ENCODE measurements at regions not wholly inside any gene's neighbourhood (a gene's known extent, or its start where the extent isn't known, plus 50 kb on each side); places are given as distances from the start of the nearest gene placed in this dataset.

DNA sequence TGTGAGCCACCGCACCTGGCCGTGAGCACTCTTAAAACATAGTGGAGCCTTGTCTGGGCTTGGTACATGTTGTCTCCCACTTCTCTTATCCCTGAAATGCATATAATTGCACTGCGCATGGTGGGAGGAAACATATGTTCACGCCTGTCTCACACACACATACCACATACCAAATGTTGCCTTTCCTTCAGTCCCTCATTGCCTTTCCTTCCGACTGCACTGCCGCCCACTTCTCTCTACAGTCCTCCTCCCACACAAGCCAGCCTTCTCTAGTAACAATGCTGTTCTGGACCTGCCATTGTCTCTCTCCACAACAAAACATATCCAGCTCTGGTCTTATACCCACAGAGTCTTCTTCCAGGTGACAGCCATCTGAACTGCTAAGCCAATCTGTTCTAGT is 88.3 kb upstream of the PTHLH start:
- ChIA-PET POLR2A (no interaction called here), CTCF (no interaction called here)
- WGBS (ENCODE audit: insufficient coverage) = 98% methylated on average over 6 of the region's 6 CpGs
- Histone ChIP-seq H3K9me3 (ENCODE audit: control extremely low read depth in 1 of 5, control insufficient read depth in 4 of 5, insufficient read depth in 2 of 5, low read depth in 1 of 5, low read length in 4 of 5) (peaks cover 0 to 2% (median 0%) of the 10 kb centered on the region in 5 experiments), H3K27ac (ENCODE audit: insufficient read depth in 1 of 2, low read depth in 1 of 2, low read length in 2 of 2, poor library complexity in 1 of 2, severe bottlenecking in 2 of 2) (no peak overlapping the region), H3K27me3 (replicated peaks in 2 of 5; ENCODE audit: control insufficient read depth in 4 of 5, insufficient read depth in 5 of 5, low read length in 4 of 5) (no peaks in the 10 kb centered on the region), H3K4me1 (ENCODE audit: control extremely low read depth in 1 of 4, control insufficient read depth in 4 of 4, insufficient read depth in 4 of 4, low read length in 3 of 4) (no peaks in the 10 kb centered on the region), H3K36me3 (ENCODE audit: control insufficient read depth in 4 of 4, insufficient read depth in 4 of 4, low read length in 3 of 4) (no peaks in the 10 kb centered on the region), H3K4me3 (ENCODE audit: control insufficient read depth in 1 of 7, extremely low read depth in 1 of 7, insufficient read depth in 4 of 7, low read depth in 2 of 7, low read length in 6 of 7) (no peak overlapping the region)
- DNase-seq = no peak

DNA sequence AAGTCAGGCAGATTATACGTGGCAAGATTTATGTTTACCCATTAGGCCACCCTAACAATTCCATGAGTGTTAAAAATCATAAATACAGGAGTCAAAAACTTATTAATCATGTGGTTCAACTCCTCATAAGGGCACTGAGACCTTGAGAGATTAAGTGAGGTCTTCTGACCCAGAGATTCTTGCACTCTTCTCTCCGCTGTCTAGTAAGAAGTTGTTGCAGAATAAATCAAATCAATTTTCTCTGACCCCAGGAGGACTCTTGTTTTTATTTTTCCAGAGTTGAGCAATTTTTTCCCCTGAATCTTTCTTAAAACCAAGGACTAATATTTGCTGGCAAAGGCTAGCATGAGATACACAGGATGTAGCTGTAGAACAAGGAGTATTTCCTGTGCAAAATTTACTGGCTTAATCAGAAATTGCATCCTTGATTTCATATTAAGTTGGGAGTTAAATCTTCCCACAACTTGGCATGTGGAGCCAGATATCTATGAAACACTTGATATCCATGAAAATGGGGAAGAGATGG is 90.9 kb upstream of the PTHLH start:
- no peak for DNase-seq
- no peak overlapping the region for H3K4me3 ChIP-seq (ENCODE audit: control insufficient read depth in 1 of 7, extremely low read depth in 1 of 7, insufficient read depth in 4 of 7, low read depth in 2 of 7, low read length in 6 of 7)
- ChIA-PET CTCF (no interaction called here), POLR2A (no interaction called here)
- no peaks in the 10 kb centered on the region for H3K36me3 ChIP-seq (ENCODE audit: control insufficient read depth in 4 of 4, insufficient read depth in 4 of 4, low read length in 3 of 4)
- H3K27ac ChIP-seq (ENCODE audit: insufficient read depth in 1 of 2, low read depth in 1 of 2, low read length in 2 of 2, poor library complexity in 1 of 2, severe bottlenecking in 2 of 2) = no peak overlapping the region
- no peaks in the 10 kb centered on the region for H3K9me3 ChIP-seq (ENCODE audit: control extremely low read depth in 1 of 5, control insufficient read depth in 4 of 5, insufficient read depth in 2 of 5, low read depth in 1 of 5, low read length in 4 of 5)
- H3K27me3 ChIP-seq (replicated peaks in 2 of 5; ENCODE audit: control insufficient read depth in 4 of 5, insufficient read depth in 5 of 5, low read length in 4 of 5) = no peaks in the 10 kb centered on the region
- no peaks in the 10 kb centered on the region for H3K4me1 ChIP-seq (ENCODE audit: control extremely low read depth in 1 of 4, control insufficient read depth in 4 of 4, insufficient read depth in 4 of 4, low read length in 3 of 4)
- WGBS (ENCODE audit: insufficient coverage) = 100% methylated on average over 1 of the region's 2 CpGs

DNA sequence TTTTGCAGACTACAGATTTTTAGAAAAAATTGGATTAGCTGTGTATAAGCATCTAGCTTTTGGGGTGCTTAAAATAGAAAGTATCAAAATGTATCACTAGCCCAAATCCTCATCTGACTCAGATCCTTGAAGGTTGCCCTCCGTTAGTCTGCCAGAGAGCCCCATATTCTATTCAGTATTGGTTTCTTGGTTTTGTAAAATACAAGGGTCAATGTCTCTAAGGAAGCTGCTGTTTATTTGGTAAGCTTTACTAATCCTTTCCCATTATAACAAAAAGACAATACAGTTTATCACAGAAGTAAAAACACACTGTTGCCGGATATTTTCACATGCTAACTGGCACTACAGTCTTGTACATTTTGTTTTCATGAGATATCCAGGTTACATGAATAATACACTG is 92.8 kb upstream of the PTHLH start:
- no CpG with 5 or more reads among the region's 2 CpGs for WGBS (ENCODE audit: insufficient coverage)

DNA sequence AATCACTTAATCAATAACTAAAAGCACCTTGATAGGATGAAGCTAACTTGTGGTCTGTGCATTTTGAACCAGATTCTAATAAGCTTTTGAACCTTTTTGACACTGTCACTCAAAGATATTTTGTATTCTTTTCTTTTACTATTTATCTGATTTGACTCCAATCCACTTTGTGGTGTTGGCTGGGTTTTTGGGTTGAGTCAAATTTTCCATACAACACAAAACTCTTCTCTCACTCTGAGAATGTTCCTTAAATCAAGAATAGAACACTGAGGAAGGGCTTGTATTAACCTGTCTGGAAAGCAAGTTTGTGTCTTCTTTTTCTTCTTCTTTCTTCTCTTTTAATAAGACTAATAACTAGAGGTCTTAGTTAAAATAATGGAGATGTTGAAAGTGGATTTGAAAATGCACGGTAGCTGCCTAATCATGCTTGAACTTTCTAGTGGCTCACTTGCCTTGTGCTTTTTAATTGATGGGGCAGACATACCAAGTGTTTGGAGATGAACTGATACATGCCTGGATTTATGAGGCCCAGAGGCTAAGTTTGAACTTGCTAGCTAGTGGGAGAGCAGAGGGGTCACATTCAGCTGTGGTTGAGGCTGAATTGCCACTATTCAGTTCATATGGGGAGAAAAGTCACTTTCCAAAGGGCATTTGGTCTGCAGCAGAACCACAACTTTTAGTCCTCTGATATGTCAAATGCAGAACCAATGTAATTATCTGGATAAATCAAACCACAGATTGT is 93.5 kb upstream of the PTHLH start:
- no peaks in the 10 kb centered on the region for H3K4me1 ChIP-seq (ENCODE audit: control extremely low read depth in 1 of 4, control insufficient read depth in 4 of 4, insufficient read depth in 4 of 4, low read length in 3 of 4)
- H3K27me3 ChIP-seq (replicated peaks in 2 of 5; ENCODE audit: control insufficient read depth in 4 of 5, insufficient read depth in 5 of 5, low read length in 4 of 5) = no peaks in the 10 kb centered on the region
- WGBS (ENCODE audit: insufficient coverage) = 100% methylated on average over 1 of the region's 1 CpG
- H3K9me3 ChIP-seq (ENCODE audit: control extremely low read depth in 1 of 5, control insufficient read depth in 4 of 5, insufficient read depth in 2 of 5, low read depth in 1 of 5, low read length in 4 of 5) = no peaks in the 10 kb centered on the region
- no peak for DNase-seq
- ChIA-PET POLR2A (no interaction called here), CTCF (no interaction called here)
- H3K4me3 ChIP-seq (ENCODE audit: control insufficient read depth in 1 of 7, extremely low read depth in 1 of 7, insufficient read depth in 4 of 7, low read depth in 2 of 7, low read length in 6 of 7) = no peak overlapping the region
- no peak overlapping the region for H3K27ac ChIP-seq (ENCODE audit: insufficient read depth in 1 of 2, low read depth in 1 of 2, low read length in 2 of 2, poor library complexity in 1 of 2, severe bottlenecking in 2 of 2)
- no peaks in the 10 kb centered on the region for H3K36me3 ChIP-seq (ENCODE audit: control insufficient read depth in 4 of 4, insufficient read depth in 4 of 4, low read length in 3 of 4)

More for the DNA sequence above, 92.8 kb upstream of the PTHLH start:
- no peak for DNase-seq
- Histone ChIP-seq H3K27ac (ENCODE audit: insufficient read depth in 1 of 2, low read depth in 1 of 2, low read length in 2 of 2, poor library complexity in 1 of 2, severe bottlenecking in 2 of 2) (no peak overlapping the region), H3K9me3 (ENCODE audit: control extremely low read depth in 1 of 5, control insufficient read depth in 4 of 5, insufficient read depth in 2 of 5, low read depth in 1 of 5, low read length in 4 of 5) (no peaks in the 10 kb centered on the region), H3K27me3 (replicated peaks in 2 of 5; ENCODE audit: control insufficient read depth in 4 of 5, insufficient read depth in 5 of 5, low read length in 4 of 5) (no peaks in the 10 kb centered on the region), H3K4me1 (ENCODE audit: control extremely low read depth in 1 of 4, control insufficient read depth in 4 of 4, insufficient read depth in 4 of 4, low read length in 3 of 4) (no peaks in the 10 kb centered on the region), H3K4me3 (ENCODE audit: control insufficient read depth in 1 of 7, extremely low read depth in 1 of 7, insufficient read depth in 4 of 7, low read depth in 2 of 7, low read length in 6 of 7) (no peak overlapping the region), H3K36me3 (ENCODE audit: control insufficient read depth in 4 of 4, insufficient read depth in 4 of 4, low read length in 3 of 4) (no peaks in the 10 kb centered on the region)
- CTCF ChIA-PET = no interaction called here
- POLR2A ChIA-PET = no interaction called here

DNA sequence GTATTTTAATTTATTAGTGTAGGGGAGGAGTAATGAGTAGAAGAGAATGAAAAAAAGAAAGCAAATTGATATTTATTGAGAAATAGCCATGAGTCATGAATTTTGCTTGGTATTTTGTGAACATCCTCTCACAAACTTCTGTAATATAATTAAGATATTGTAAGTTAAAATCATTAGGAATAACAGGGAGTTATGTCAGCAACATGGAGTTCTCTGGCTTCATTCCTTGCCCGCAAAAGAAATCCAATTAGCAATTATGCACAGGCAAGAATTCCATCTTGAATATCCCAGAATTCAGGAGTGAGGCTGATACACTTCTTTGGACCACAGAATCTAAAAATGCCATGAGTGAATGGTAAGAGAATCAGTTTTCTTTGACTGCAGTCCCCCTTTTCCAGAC is 94.3 kb upstream of the PTHLH start:
- Histone ChIP-seq H3K9me3 (ENCODE audit: control extremely low read depth in 1 of 5, control insufficient read depth in 4 of 5, insufficient read depth in 2 of 5, low read depth in 1 of 5, low read length in 4 of 5) (no peaks in the 10 kb centered on the region), H3K4me1 (ENCODE audit: control extremely low read depth in 1 of 4, control insufficient read depth in 4 of 4, insufficient read depth in 4 of 4, low read length in 3 of 4) (no peaks in the 10 kb centered on the region), H3K27ac (ENCODE audit: insufficient read depth in 1 of 2, low read depth in 1 of 2, low read length in 2 of 2, poor library complexity in 1 of 2, severe bottlenecking in 2 of 2) (no peak overlapping the region), H3K4me3 (ENCODE audit: control insufficient read depth in 1 of 7, extremely low read depth in 1 of 7, insufficient read depth in 4 of 7, low read depth in 2 of 7, low read length in 6 of 7) (no peak overlapping the region), H3K36me3 (ENCODE audit: control insufficient read depth in 4 of 4, insufficient read depth in 4 of 4, low read length in 3 of 4) (no peaks in the 10 kb centered on the region), H3K27me3 (replicated peaks in 2 of 5; ENCODE audit: control insufficient read depth in 4 of 5, insufficient read depth in 5 of 5, low read length in 4 of 5) (no peaks in the 10 kb centered on the region)
- WGBS (ENCODE audit: insufficient coverage) = 100% methylated on average over 1 of the region's 1 CpG
- ChIA-PET CTCF (no interaction called here), POLR2A (no interaction called here)
- DNase-seq = no peak

DNA sequence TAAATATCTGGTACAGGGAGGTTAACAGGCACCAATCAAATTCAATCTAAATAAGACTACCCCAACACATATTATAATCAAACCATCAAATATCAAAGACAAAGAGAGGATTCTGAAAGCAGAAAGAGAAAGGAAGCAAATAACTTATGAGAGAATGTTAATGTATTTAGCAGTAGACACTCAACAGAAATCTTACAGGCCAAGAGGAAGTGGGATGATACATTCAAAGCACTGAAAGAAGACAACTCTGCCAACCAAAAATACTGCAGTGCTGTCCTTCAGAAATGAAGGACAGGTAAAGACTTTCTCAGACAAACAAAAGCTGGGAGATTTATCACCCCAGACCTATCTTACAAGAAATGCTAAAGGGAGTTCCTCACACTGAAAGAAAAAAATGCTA is 95.9 kb upstream of the PTHLH start:
- ChIA-PET POLR2A (no interaction called here), CTCF (no interaction called here)
- H3K27me3 ChIP-seq (replicated peaks in 2 of 5; ENCODE audit: control insufficient read depth in 4 of 5, insufficient read depth in 5 of 5, low read length in 4 of 5) = no peaks in the 10 kb centered on the region
- H3K9me3 ChIP-seq (ENCODE audit: control extremely low read depth in 1 of 5, control insufficient read depth in 4 of 5, insufficient read depth in 2 of 5, low read depth in 1 of 5, low read length in 4 of 5) = no peaks in the 10 kb centered on the region
- no peak overlapping the region for H3K4me3 ChIP-seq (ENCODE audit: control insufficient read depth in 1 of 7, extremely low read depth in 1 of 7, insufficient read depth in 4 of 7, low read depth in 2 of 7, low read length in 6 of 7)
- H3K4me1 ChIP-seq (ENCODE audit: control extremely low read depth in 1 of 4, control insufficient read depth in 4 of 4, insufficient read depth in 4 of 4, low read length in 3 of 4) = no peaks in the 10 kb centered on the region
- H3K36me3 ChIP-seq (ENCODE audit: control insufficient read depth in 4 of 4, insufficient read depth in 4 of 4, low read length in 3 of 4) = no peaks in the 10 kb centered on the region
- DNase-seq = no peak
- H3K27ac ChIP-seq (ENCODE audit: insufficient read depth in 1 of 2, low read depth in 1 of 2, low read length in 2 of 2, poor library complexity in 1 of 2, severe bottlenecking in 2 of 2) = no peak overlapping the region

DNA sequence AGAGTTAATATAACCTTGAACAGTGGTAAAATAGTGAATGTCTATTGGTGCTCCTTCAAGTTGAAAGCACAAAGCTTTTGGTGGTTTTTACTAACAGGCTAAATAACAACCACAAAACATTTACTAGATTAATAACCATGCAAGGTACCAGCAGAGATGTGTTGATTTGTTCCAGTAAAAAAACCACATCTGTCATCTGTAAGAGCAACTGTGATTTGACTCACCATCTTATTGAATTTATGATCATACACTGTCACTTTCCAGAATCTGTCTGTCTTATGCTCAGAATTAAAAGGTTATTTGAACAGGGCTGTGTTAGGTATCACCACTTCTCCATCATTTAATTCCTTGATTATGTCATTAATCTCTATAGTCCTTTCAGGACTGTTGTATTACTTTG is 107.0 kb upstream of the PTHLH start:
- no peaks in the 10 kb centered on the region for H3K4me1 ChIP-seq (ENCODE audit: control extremely low read depth in 1 of 4, control insufficient read depth in 4 of 4, insufficient read depth in 4 of 4, low read length in 3 of 4)
- POLR2A ChIA-PET = no interaction called here
- no peaks in the 10 kb centered on the region for H3K36me3 ChIP-seq (ENCODE audit: control insufficient read depth in 4 of 4, insufficient read depth in 4 of 4, low read length in 3 of 4)
- no peak overlapping the region for H3K27ac ChIP-seq (ENCODE audit: insufficient read depth in 1 of 2, low read depth in 1 of 2, low read length in 2 of 2, poor library complexity in 1 of 2, severe bottlenecking in 2 of 2)
- H3K9me3 ChIP-seq (ENCODE audit: control extremely low read depth in 1 of 5, control insufficient read depth in 4 of 5, insufficient read depth in 2 of 5, low read depth in 1 of 5, low read length in 4 of 5) = peaks cover 0 to 12% (median 2%) of the 10 kb centered on the region in 5 experiments
- no peaks in the 10 kb centered on the region for H3K27me3 ChIP-seq (replicated peaks in 2 of 5; ENCODE audit: control insufficient read depth in 4 of 5, insufficient read depth in 5 of 5, low read length in 4 of 5)
- CTCF ChIA-PET = no interaction called here
- H3K4me3 ChIP-seq (ENCODE audit: control insufficient read depth in 1 of 7, extremely low read depth in 1 of 7, insufficient read depth in 4 of 7, low read depth in 2 of 7, low read length in 6 of 7) = no peak overlapping the region
- DNase-seq = no peak

Measured in common myeloid progenitor, CD34-positive (primary cell).